Mesendoderm (in vitro differentiated cells): ENCODE measurements at regions not wholly inside any gene's neighbourhood (a gene's known extent, or its start where the extent isn't known, plus 50 kb on each side); places are given as distances from the start of the nearest gene placed in this dataset.

ENCODE experiments used
- DNase-seq: peaks from one replicate; pipeline ENCODE4 v3.0.0; 2013
- H2AK5ac ChIP-seq: 2 replicates; pipeline ENCODE4 v1.6.1; 2013; ENCODE audit warnings: low read length, inconsistent platforms
- H2BK120ac ChIP-seq: 2 replicates; pipeline ENCODE4 v1.6.1; 2013; ENCODE audit warnings: low read depth, mild to moderate bottlenecking, low read length, moderate library complexity, mixed read lengths
- H2BK15ac ChIP-seq: replicated peaks from 2 replicates; pipeline ENCODE4 v1.6.1; 2013; ENCODE audit warnings: low read depth, mild to moderate bottlenecking, moderate library complexity
- H2BK5ac ChIP-seq: 2 replicates; pipeline ENCODE4 v1.6.1; 2013; ENCODE audit warnings: low read length, inconsistent platforms
- H3K18ac ChIP-seq: 2 replicates; pipeline ENCODE4 v1.6.1; 2013; ENCODE audit warnings: mild to moderate bottlenecking, low read length, mixed read lengths
- H3K23ac ChIP-seq: one replicate; pipeline ENCODE4 v1.6.1; 2013; ENCODE audit warnings: low read length
- H3K27ac ChIP-seq: 2 replicates; pipeline ENCODE4 v1.5.1; 2013; ENCODE audit warnings: low read depth, mild to moderate bottlenecking, inconsistent platforms, low read length, moderate library complexity
- H3K27me3 ChIP-seq: 2 replicates; pipeline ENCODE4 v1.6.1; 2013; ENCODE audit warnings: low read length, control low read depth, mild to moderate bottlenecking, inconsistent platforms; ENCODE audit not compliant: insufficient read depth, poor library complexity
- H3K36me3 ChIP-seq: 2 replicates; pipeline ENCODE4 v1.6.1; 2013; ENCODE audit warnings: low read length, inconsistent platforms; ENCODE audit not compliant: control insufficient read depth, insufficient read depth
- H3K4ac ChIP-seq: one replicate; pipeline ENCODE4 v1.6.1; 2013; ENCODE audit warnings: low read depth, mild to moderate bottlenecking, low read length, moderate library complexity
- H3K4me1 ChIP-seq: 2 replicates; pipeline ENCODE4 v1.6.1; 2013; ENCODE audit warnings: low read depth, low read length, inconsistent platforms; ENCODE audit not compliant: control insufficient read depth
- H3K4me2 ChIP-seq: 2 replicates; pipeline ENCODE4 v1.6.1; 2013; ENCODE audit warnings: low read length
- H3K4me3 ChIP-seq: 2 replicates; pipeline ENCODE4 v1.5.1; 2013; ENCODE audit warnings: mild to moderate bottlenecking, low read length
- H3K56ac ChIP-seq: one replicate; pipeline ENCODE4 v1.6.1; 2013; ENCODE audit warnings: low read length
- H3K79me1 ChIP-seq: 2 replicates; pipeline ENCODE4 v1.6.1; 2013; ENCODE audit warnings: low read length, inconsistent platforms
- H3K79me2 ChIP-seq: 2 replicates; pipeline ENCODE4 v1.6.1; 2013; ENCODE audit warnings: mild to moderate bottlenecking, low read length; ENCODE audit not compliant: control insufficient read depth, insufficient read depth
- H3K9ac ChIP-seq: 2 replicates; pipeline ENCODE4 v1.6.1; 2013; ENCODE audit warnings: low read length, inconsistent platforms
- H4K5ac ChIP-seq: one replicate; pipeline ENCODE4 v1.6.1; 2013; ENCODE audit warnings: low read length
- H4K8ac ChIP-seq: one replicate; pipeline ENCODE4 v1.6.1; 2013; ENCODE audit warnings: low read depth, mild to moderate bottlenecking, control low read depth, low read length, moderate library complexity
- WGBS: extraction: QIAGEN DNeasy Blood & Tissue Kit; methylation state at CpG from one replicate; pipeline ENCODE4 v1.1.7; 2013; ENCODE audit warnings: low lambda C conversion rate, missing lambda C conversion rate; ENCODE audit not compliant: insufficient coverage; ENCODE audit errors: extremely low coverage; 5-methylcytosine and 5-hydroxymethylcytosine counted together

- H3K79me2 ChIP-seq = no peaks in the 10 kb centered on the region
- H3K27ac ChIP-seq = no peak overlapping the region
- H3K23ac ChIP-seq = no peak overlapping the region
- no peaks in the 10 kb centered on the region for H3K27me3 ChIP-seq
- no peaks in the 10 kb centered on the region for H3K36me3 ChIP-seq
- no peaks in the 10 kb centered on the region for H3K79me1 ChIP-seq
- H2AK5ac ChIP-seq = no peak overlapping the region
- H4K8ac ChIP-seq = no peak overlapping the region
- H3K18ac ChIP-seq = no peak overlapping the region
- WGBS = no CpG with 5 or more reads among the region's 5 CpGs
- H3K4me2 ChIP-seq = no peak overlapping the region
- no peak overlapping the region for H4K5ac ChIP-seq
- no peak overlapping the region for H2BK15ac ChIP-seq
- DNase-seq = no peak
- no peak overlapping the region for H2BK120ac ChIP-seq
- H3K4me1 ChIP-seq = no peaks in the 10 kb centered on the region
- H3K4ac ChIP-seq = no peak overlapping the region
- H3K9ac ChIP-seq = no peak overlapping the region
- H2BK5ac ChIP-seq = no peak overlapping the region
- no peak overlapping the region for H3K4me3 ChIP-seq
- no peak overlapping the region for H3K56ac ChIP-seq
Measured at GRCh38 chr5:152942633-152943336, 537.7 kb upstream of the NMUR2 start.

- no peak overlapping the region for H3K56ac ChIP-seq
- no peaks in the 10 kb centered on the region for H3K79me1 ChIP-seq
- no peak overlapping the region for H3K23ac ChIP-seq
- H2AK5ac ChIP-seq = no peak overlapping the region
- H3K9ac ChIP-seq = no peak overlapping the region
- no peak overlapping the region for H4K8ac ChIP-seq
- no peak overlapping the region for H3K4me3 ChIP-seq
- H3K27ac ChIP-seq = no peak overlapping the region
- H3K27me3 ChIP-seq = no peaks in the 10 kb centered on the region
- no peak for DNase-seq
- no peak overlapping the region for H3K4ac ChIP-seq
- H2BK5ac ChIP-seq = no peak overlapping the region
- no peaks in the 10 kb centered on the region for H3K79me2 ChIP-seq
- H3K4me1 ChIP-seq = no peaks in the 10 kb centered on the region
- no peaks in the 10 kb centered on the region for H3K36me3 ChIP-seq
- H2BK15ac ChIP-seq = no peak overlapping the region
- H2BK120ac ChIP-seq = no peak overlapping the region
- no peak overlapping the region for H3K4me2 ChIP-seq
- no peak overlapping the region for H4K5ac ChIP-seq
- H3K18ac ChIP-seq = no peak overlapping the region
- WGBS = no CpG with 5 or more reads among the region's 8 CpGs
Measured at GRCh38 chr5:152953788-152954483, 536.5 kb upstream of the GRIA1 start.

GRCh38 chr5:152956943-152957613, 533.4 kb upstream of the GRIA1 start:
- H3K36me3 ChIP-seq = no peaks in the 10 kb centered on the region

GRCh38 chr5:152978141-152978835, 512.2 kb upstream of the GRIA1 start:
- Histone ChIP-seq H3K4me2 (no peak overlapping the region), H2BK120ac (no peak overlapping the region), H3K18ac (no peak overlapping the region), H4K8ac (no peak overlapping the region), H3K79me1 (no peaks in the 10 kb centered on the region), H4K5ac (no peak overlapping the region), H3K56ac (no peak overlapping the region), H2BK5ac (no peak overlapping the region), H3K9ac (no peak overlapping the region), H3K36me3 (no peaks in the 10 kb centered on the region), H3K27me3 (no peaks in the 10 kb centered on the region), H3K4me3 (no peak overlapping the region), H2AK5ac (no peak overlapping the region), H3K23ac (no peak overlapping the region), H2BK15ac (no peak overlapping the region), H3K79me2 (no peaks in the 10 kb centered on the region), H3K4me1 (no peaks in the 10 kb centered on the region), H3K27ac (no peak overlapping the region), H3K4ac (no peak overlapping the region)
- WGBS = no CpG with 5 or more reads among the region's 1 CpG
- peak; percentile 74 for DNase-seq

More at GRCh38 chr5:152956943-152957613, 533.4 kb upstream of the GRIA1 start:
- H2BK15ac ChIP-seq = no peak overlapping the region
- no CpG with 5 or more reads among the region's 2 CpGs for WGBS
- no peak overlapping the region for H3K4ac ChIP-seq
- no peak for DNase-seq
- no peaks in the 10 kb centered on the region for H3K27me3 ChIP-seq
- H3K56ac ChIP-seq = no peak overlapping the region
- H2AK5ac ChIP-seq = no peak overlapping the region
- no peak overlapping the region for H2BK5ac ChIP-seq
- no peaks in the 10 kb centered on the region for H3K79me1 ChIP-seq
- no peak overlapping the region for H2BK120ac ChIP-seq
- no peak overlapping the region for H3K9ac ChIP-seq
- H3K23ac ChIP-seq = no peak overlapping the region
- H4K5ac ChIP-seq = no peak overlapping the region
- H4K8ac ChIP-seq = no peak overlapping the region
- no peak overlapping the region for H3K4me2 ChIP-seq
- no peak overlapping the region for H3K4me3 ChIP-seq
- no peaks in the 10 kb centered on the region for H3K79me2 ChIP-seq
- no peak overlapping the region for H3K18ac ChIP-seq
- H3K4me1 ChIP-seq = no peaks in the 10 kb centered on the region
- H3K27ac ChIP-seq = no peak overlapping the region

- H4K8ac ChIP-seq = no peak overlapping the region
- no peak overlapping the region for H3K27ac ChIP-seq
- H3K27me3 ChIP-seq = no peaks in the 10 kb centered on the region
- no peak overlapping the region for H2BK15ac ChIP-seq
- no peak overlapping the region for H3K18ac ChIP-seq
- no peak overlapping the region for H2AK5ac ChIP-seq
- no peak overlapping the region for H2BK5ac ChIP-seq
- no peak overlapping the region for H3K56ac ChIP-seq
- H3K4me1 ChIP-seq = no peaks in the 10 kb centered on the region
- H2BK120ac ChIP-seq = no peak overlapping the region
- no peak overlapping the region for H3K4me3 ChIP-seq
- no peak overlapping the region for H3K4ac ChIP-seq
- no peak overlapping the region for H3K9ac ChIP-seq
- H4K5ac ChIP-seq = no peak overlapping the region
- no peak overlapping the region for H3K23ac ChIP-seq
- WGBS = no CpG with 5 or more reads among the region's 1 CpG
- H3K36me3 ChIP-seq = no peaks in the 10 kb centered on the region
- H3K79me1 ChIP-seq = no peaks in the 10 kb centered on the region
- H3K79me2 ChIP-seq = no peaks in the 10 kb centered on the region
- no peak for DNase-seq
- no peak overlapping the region for H3K4me2 ChIP-seq
Measured at GRCh38 chr5:152987131-152987530, 503.3 kb upstream of the GRIA1 start.
